ENCODE measurements at regions not wholly inside any gene's neighbourhood (a gene's known extent, or its start where the extent isn't known, plus 50 kb on each side); places are given as distances from the start of the nearest gene placed in this dataset.

DNA sequence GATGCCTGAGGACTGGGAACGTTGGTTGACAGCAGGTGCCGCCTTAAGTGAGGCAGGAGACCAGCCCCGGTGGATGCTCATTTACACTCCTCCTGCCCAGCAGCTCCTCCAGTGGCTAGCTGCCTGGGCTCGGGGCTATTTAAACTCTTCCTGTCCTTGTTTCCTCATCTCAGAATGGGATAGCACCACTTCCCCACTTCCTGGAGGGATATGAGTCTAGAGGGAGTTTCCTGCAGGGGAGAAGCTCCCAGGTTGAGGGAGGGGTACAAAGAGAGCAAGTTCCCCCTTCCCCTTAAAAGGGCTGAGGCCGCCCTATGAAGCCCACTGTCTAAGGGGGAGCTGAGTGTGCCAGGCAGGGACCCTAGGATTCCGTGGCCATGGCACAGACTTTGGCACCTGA lies 311.2 kb downstream of the AACS start:
- H3K4me3 ChIP-seq (replicated peaks in 1 of 2; ENCODE audit: low read depth in 2 of 2, low read length in 2 of 2): no peak overlapping the region
- TF ChIP-seq, protein P1, sequence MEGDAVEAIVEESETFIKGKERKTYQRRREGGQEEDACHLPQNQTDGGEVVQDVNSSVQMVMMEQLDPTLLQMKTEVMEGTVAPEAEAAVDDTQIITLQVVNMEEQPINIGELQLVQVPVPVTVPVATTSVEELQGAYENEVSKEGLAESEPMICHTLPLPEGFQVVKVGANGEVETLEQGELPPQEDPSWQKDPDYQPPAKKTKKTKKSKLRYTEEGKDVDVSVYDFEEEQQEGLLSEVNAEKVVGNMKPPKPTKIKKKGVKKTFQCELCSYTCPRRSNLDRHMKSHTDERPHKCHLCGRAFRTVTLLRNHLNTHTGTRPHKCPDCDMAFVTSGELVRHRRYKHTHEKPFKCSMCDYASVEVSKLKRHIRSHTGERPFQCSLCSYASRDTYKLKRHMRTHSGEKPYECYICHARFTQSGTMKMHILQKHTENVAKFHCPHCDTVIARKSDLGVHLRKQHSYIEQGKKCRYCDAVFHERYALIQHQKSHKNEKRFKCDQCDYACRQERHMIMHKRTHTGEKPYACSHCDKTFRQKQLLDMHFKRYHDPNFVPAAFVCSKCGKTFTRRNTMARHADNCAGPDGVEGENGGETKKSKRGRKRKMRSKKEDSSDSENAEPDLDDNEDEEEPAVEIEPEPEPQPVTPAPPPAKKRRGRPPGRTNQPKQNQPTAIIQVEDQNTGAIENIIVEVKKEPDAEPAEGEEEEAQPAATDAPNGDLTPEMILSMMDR (IDR thresholded peaks at IDR 0.05; ENCODE audit: low read depth, low read length): no peak
- DNase-seq (ENCODE audit: low read depth in 2 of 2): no peak

DNA sequence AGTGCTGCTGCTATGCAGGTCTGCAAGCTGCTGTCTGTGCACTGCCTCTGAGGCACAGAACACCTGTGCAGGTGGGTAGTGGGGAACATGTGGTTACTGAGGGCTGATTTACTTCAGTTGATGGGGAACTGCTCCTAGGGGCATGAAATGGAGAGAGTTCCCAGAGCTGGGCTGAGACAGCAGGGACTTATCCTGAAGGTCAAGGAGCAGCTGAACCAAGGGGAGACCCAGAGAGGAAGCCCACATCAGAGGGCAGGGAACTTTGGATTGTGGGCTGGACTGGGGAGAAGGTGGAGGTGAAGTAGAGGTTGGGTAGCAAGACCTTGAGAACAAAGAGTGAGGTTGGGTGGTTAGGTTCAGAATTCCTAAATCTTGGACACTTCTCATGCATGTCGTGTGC lies 311.9 kb downstream of the AACS start:
- TF ChIP-seq, protein P1 (IDR thresholded peaks at IDR 0.05; ENCODE audit: low read depth, low read length): no peak
- no peak for DNase-seq (ENCODE audit: low read depth in 2 of 2)

GRCh38 chr12:125381373-125381772 lies 316.1 kb downstream of the AACS start:
- TF ChIP-seq, protein P1 (IDR thresholded peaks at IDR 0.05; ENCODE audit: low read depth, low read length): no peak
- no peak for DNase-seq (ENCODE audit: low read depth in 2 of 2)
- no peak overlapping the region for H3K4me3 ChIP-seq (replicated peaks in 1 of 2; ENCODE audit: low read depth in 2 of 2, low read length in 2 of 2)

More for the DNA sequence above, 311.9 kb downstream of the AACS start:
- no peak overlapping the region for H3K4me3 ChIP-seq (replicated peaks in 1 of 2; ENCODE audit: low read depth in 2 of 2, low read length in 2 of 2)

DNA sequence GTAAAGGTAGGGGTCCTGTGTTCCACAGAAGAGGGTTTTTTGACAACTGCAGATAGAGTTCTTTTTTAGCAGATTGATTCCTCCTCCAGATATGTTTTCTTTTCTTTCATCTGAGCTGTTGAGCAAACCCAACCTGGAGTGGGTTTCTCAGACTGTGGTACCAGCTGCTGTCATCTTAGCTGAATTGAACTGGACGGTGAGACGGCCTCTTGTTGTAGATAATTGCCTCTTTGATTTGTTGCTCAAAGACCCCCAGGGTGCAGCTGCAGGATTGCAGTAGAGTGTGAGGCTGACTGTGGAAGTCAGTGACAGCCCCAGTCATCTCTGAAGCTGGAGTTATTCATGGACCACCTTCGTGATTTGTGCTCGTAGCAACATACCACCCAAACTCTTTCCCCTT lies 317.7 kb downstream of the AACS start:
- TF ChIP-seq, protein P1 (IDR thresholded peaks at IDR 0.05; ENCODE audit: low read depth, low read length): no peak
- H3K4me3 ChIP-seq (replicated peaks in 1 of 2; ENCODE audit: low read depth in 2 of 2, low read length in 2 of 2): no peak overlapping the region
- no peak for DNase-seq (ENCODE audit: low read depth in 2 of 2)

DNA sequence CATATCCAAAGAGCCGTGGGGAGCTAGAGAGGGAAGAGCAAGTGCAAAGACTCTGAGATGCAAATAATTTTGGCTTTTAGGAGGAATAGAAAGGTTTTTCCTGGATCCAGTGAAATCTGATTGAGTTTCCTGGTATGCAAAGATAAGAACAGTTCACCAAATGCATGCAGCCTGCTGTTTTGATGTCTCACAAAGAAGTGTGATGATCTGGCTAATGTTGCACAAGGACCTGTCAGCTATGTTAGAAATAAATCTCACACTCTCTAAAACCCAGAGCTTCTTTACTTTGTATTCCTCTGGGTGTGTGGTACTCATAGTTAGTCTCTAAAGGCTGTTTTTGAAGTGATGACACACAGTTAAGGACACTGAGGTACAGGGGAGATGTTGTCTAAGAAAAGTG lies 321.4 kb downstream of the AACS start:
- TF ChIP-seq, protein P1 (IDR thresholded peaks at IDR 0.05; ENCODE audit: low read depth, low read length): no peak
- no peak overlapping the region for H3K4me3 ChIP-seq (replicated peaks in 1 of 2; ENCODE audit: low read depth in 2 of 2, low read length in 2 of 2)
- DNase-seq (ENCODE audit: low read depth in 2 of 2): no peak

GRCh38 chr12:125387206-125387605 lies 322.0 kb downstream of the AACS start:
- H3K4me3 ChIP-seq (replicated peaks in 1 of 2; ENCODE audit: low read depth in 2 of 2, low read length in 2 of 2): no peak overlapping the region
- TF ChIP-seq, protein P1 (IDR thresholded peaks at IDR 0.05; ENCODE audit: low read depth, low read length): no peak
- no peak for DNase-seq (ENCODE audit: low read depth in 2 of 2)

DNA sequence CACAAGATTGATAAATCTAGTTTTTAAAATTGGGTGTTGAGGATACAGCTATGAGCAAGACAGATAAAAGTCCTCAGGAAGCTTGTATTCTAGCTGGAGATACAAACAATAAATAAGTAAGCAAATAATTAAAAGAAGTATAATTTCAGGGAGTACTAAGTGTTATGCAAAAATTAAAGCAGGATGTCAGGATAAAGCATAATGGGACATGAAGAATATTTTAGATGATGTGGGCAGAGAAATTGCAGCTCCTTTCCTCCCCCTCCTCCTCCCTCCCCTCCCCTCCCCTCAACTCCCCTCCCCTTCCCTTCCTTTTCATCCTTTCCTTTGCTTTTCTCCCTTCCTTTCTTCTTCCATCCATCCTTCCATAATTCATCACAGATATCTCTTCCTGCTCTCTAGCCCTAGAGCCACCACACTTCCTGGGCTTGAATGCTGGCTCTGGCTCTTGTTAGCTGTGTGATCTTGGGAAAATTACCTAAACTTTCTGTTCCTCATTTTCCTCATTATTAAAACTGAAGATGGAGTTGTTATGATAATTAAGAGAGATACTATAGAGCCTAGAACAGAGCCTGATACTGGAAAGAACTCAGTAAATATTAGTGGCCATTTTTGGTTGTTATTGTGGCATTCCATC lies 323.9 kb downstream of the AACS start:
- no peak for DNase-seq (ENCODE audit: low read depth in 2 of 2)
- TF ChIP-seq, protein P1 (IDR thresholded peaks at IDR 0.05; ENCODE audit: low read depth, low read length): no peak

More for the DNA sequence above, 323.9 kb downstream of the AACS start:
- H3K4me3 ChIP-seq (replicated peaks in 1 of 2; ENCODE audit: low read depth in 2 of 2, low read length in 2 of 2): no peak overlapping the region

Measured in cardiac fibroblast (primary cell).